H1 (cell line): ENCODE measurements at regions not wholly inside any gene's neighbourhood (a gene's known extent, or its start where the extent isn't known, plus 50 kb on each side); places are given as distances from the start of the nearest gene placed in this dataset.

Experiments
- JUND ChIP-seq: IDR thresholded peaks from 2 replicates; pipeline ENCODE4 v1.6.1; 2011; ENCODE audit warnings: mild to moderate bottlenecking, improper control_type of control experiment, low read length

GRCh38 chr4:138645289-138645688 is 370.3 kb upstream of the NOCT start (continued):
- no peak for TF ChIP-seq JUND
